ENCODE measurements at regions not wholly inside any gene's neighbourhood (a gene's known extent, or its start where the extent isn't known, plus 50 kb on each side); places are given as distances from the start of the nearest gene placed in this dataset.

DNA sequence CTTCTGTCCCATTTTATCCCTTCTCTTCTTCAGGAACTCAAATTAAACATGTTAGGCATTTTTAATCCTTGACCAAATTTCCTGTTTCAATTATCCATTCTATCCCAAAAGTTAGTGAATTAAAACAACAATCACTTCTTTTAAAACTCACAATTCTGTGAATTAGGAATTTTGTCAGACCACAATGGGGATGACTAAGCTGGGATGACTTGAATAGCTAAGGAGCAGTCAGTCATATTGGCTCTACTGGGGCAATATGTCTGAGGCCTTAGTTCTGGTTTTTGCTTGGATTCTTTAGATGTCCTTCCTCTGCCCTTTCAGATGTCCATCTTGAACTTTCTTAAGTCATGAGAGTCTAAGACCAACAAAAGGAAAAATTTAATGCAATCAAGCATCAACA is 178.2 kb upstream of the TGFBR2 start:
- Histone ChIP-seq H4K20me1 (ENCODE audit: insufficient read depth, low read length) (no peaks in the 10 kb centered on the region), H3K4me2 (replicated peaks; ENCODE audit: extremely low read depth, low read length, poor library complexity, severe bottlenecking) (no peak overlapping the region), H3K27me3 (ENCODE audit: control insufficient read depth in 2 of 2, insufficient read depth in 2 of 2, low read length in 2 of 2) (no peaks in the 10 kb centered on the region), H3K4me1 (ENCODE audit: control insufficient read depth in 1 of 2, insufficient read depth in 2 of 2, low read length in 2 of 2) (no peaks in the 10 kb centered on the region), H3K9me3 (replicated peaks in 1 of 2; ENCODE audit: control insufficient read depth in 1 of 2, insufficient read depth in 1 of 2, low read length in 2 of 2) (no peaks in the 10 kb centered on the region), H3K79me2 (ENCODE audit: insufficient read depth, low read length) (no peaks in the 10 kb centered on the region), H3K27ac (ENCODE audit: low read depth in 1 of 2, low read length in 2 of 2) (no peak overlapping the region), H3K4me3 (replicated peaks in 1 of 3; ENCODE audit: low read depth in 2 of 3, low read length in 3 of 3) (no peak overlapping the region), H3K9ac (ENCODE audit: insufficient read depth, low read length, poor library complexity, severe bottlenecking) (no peak overlapping the region), H2AFZ (ENCODE audit: insufficient read depth, low read depth, low read length, poor library complexity, severe bottlenecking) (no peak overlapping the region), H3K36me3 (replicated peaks in 1 of 2; ENCODE audit: control insufficient read depth in 1 of 2, insufficient read depth in 2 of 2, low read length in 2 of 2) (no peaks in the 10 kb centered on the region)
- Mint-ChIP-seq H3K27ac (no peak overlapping the region), H3K9me3 (peaks cover 0 to 9% (median 0%) of the 10 kb centered on the region in 7 donors), H3K27me3 (ENCODE audit: low read depth in 3 of 3) (no peaks in the 10 kb centered on the region), H3K4me1 (no peaks in the 10 kb centered on the region), H3K4me3 (no peak overlapping the region), H3K36me3 (no peaks in the 10 kb centered on the region)
- no peak for DNase-seq
- intact Hi-C loops (cut with micrococcal nuclease): loop anchor here in 1 of 2 donors (10.0 kb wide), 1 partner anchor 47 kb away; no protein-coding TSS in a partner anchor
- TF ChIP-seq, protein P1, sequence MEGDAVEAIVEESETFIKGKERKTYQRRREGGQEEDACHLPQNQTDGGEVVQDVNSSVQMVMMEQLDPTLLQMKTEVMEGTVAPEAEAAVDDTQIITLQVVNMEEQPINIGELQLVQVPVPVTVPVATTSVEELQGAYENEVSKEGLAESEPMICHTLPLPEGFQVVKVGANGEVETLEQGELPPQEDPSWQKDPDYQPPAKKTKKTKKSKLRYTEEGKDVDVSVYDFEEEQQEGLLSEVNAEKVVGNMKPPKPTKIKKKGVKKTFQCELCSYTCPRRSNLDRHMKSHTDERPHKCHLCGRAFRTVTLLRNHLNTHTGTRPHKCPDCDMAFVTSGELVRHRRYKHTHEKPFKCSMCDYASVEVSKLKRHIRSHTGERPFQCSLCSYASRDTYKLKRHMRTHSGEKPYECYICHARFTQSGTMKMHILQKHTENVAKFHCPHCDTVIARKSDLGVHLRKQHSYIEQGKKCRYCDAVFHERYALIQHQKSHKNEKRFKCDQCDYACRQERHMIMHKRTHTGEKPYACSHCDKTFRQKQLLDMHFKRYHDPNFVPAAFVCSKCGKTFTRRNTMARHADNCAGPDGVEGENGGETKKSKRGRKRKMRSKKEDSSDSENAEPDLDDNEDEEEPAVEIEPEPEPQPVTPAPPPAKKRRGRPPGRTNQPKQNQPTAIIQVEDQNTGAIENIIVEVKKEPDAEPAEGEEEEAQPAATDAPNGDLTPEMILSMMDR (IDR thresholded peaks at IDR 0.05): no peak

- 35% methylated on average over 6 of the region's 7 CpGs for WGBS (ENCODE audit: insufficient coverage)
- peak overlapping the region in 2 of 3 experiments; percentile 19 to 45 for H3K4me3 ChIP-seq (replicated peaks in 1 of 3; ENCODE audit: low read depth in 2 of 3, low read length in 3 of 3)
- peaks cover 21% of the 10 kb centered on the region for H3K4me1 Mint-ChIP-seq
- H3K27me3 ChIP-seq (ENCODE audit: control insufficient read depth in 2 of 2, insufficient read depth in 2 of 2, low read length in 2 of 2): no peaks in the 10 kb centered on the region
- peaks cover 7 to 11% of the 10 kb centered on the region in 2 donors for H3K4me1 ChIP-seq (ENCODE audit: control insufficient read depth in 1 of 2, insufficient read depth in 2 of 2, low read length in 2 of 2)
- peaks cover 0 to 4% (median 0%) of the 10 kb centered on the region in 7 donors for H3K9me3 Mint-ChIP-seq
- no peaks in the 10 kb centered on the region for H3K36me3 ChIP-seq (replicated peaks in 1 of 2; ENCODE audit: control insufficient read depth in 1 of 2, insufficient read depth in 2 of 2, low read length in 2 of 2)
- no peak for DNase-seq
- no peaks in the 10 kb centered on the region for H3K79me2 ChIP-seq (ENCODE audit: insufficient read depth, low read length)
- no peaks in the 10 kb centered on the region for H3K9me3 ChIP-seq (replicated peaks in 1 of 2; ENCODE audit: control insufficient read depth in 1 of 2, insufficient read depth in 1 of 2, low read length in 2 of 2)
- no peaks in the 10 kb centered on the region for H4K20me1 ChIP-seq (ENCODE audit: insufficient read depth, low read length)
- no peaks in the 10 kb centered on the region for H3K36me3 Mint-ChIP-seq
- H3K4me3 Mint-ChIP-seq: peak overlapping the region; percentile 42 to 61
- H3K4me2 ChIP-seq (replicated peaks; ENCODE audit: extremely low read depth, low read length, poor library complexity, severe bottlenecking): peak overlapping the region; percentile 44
- peak overlapping the region in 2 of 7 donors; percentile 36 to 43 for H3K27ac Mint-ChIP-seq
- H3K9ac ChIP-seq (ENCODE audit: insufficient read depth, low read length, poor library complexity, severe bottlenecking): no peak overlapping the region
- H2AFZ ChIP-seq (ENCODE audit: insufficient read depth, low read depth, low read length, poor library complexity, severe bottlenecking): peak overlapping the region; percentile 37
- no peaks in the 10 kb centered on the region for H3K27me3 Mint-ChIP-seq (ENCODE audit: low read depth in 3 of 3)
- TF ChIP-seq, protein P1 (IDR thresholded peaks at IDR 0.05): no peak
- no peak overlapping the region for H3K27ac ChIP-seq (ENCODE audit: low read depth in 1 of 2, low read length in 2 of 2)
- intact Hi-C loops (cut with micrococcal nuclease): no loop called here
Measured at GRCh38 chr3:30435861-30436331, 170.5 kb upstream of the TGFBR2 start.

Data from CD14-positive monocyte (primary cell).